WERI-Rb-1 (cell line): ENCODE measurements at regions not wholly inside any gene's neighbourhood (a gene's known extent, or its start where the extent isn't known, plus 50 kb on each side); places are given as distances from the start of the nearest gene placed in this dataset.
"Not testable (repeated sequence)": the region's sequence is repeated elsewhere in the genome, so short reads cannot be mapped to it uniquely, and the experiment has no call there.

ENCODE experiments used
- DNase-seq: peaks from one replicate; pipeline ENCODE4 v3.0.0-alpha.2; 2020
- H3K27ac ChIP-seq: fragments of 250-450 bp; sonication (Bioruptor Pico); 2 replicates; pipeline ENCODE4 v1.5.1; 2020; ENCODE audit warnings: mild to moderate bottlenecking, moderate library complexity
- H3K27me3 ChIP-seq: fragments of 250-450 bp; sonication (Bioruptor Pico); 2 replicates; pipeline ENCODE4 v1.5.1; 2021; ENCODE audit warnings: mild to moderate bottlenecking, low read depth, moderate library complexity; ENCODE audit not compliant: insufficient read depth, severe bottlenecking
- H3K36me3 ChIP-seq: fragments of 250-450 bp; sonication (Bioruptor Pico); 2 replicates; pipeline ENCODE4 v1.5.1; 2020; ENCODE audit warnings: mild to moderate bottlenecking, moderate library complexity
- H3K4me3 ChIP-seq: 2 replicates; pipeline ENCODE4 v1.5.1; 2011; ENCODE audit warnings: low read depth, mild to moderate bottlenecking, control low read depth, low read length
- H3K9me3 ChIP-seq: fragments of 250-450 bp; sonication (Bioruptor Pico); 2 replicates; pipeline ENCODE4 v1.5.1; 2021; ENCODE audit warnings: mild to moderate bottlenecking, moderate library complexity; ENCODE audit not compliant: severe bottlenecking
- TF ChIP-seq, protein P1 (sequence below): IDR thresholded peaks from 2 replicates; pipeline ENCODE4 v1.5.1; 2011; ENCODE audit warnings: low read depth, mild to moderate bottlenecking, control low read depth, inconsistent platforms, low read length

GRCh38 chr2:88933980-88934379, 242.5 kb downstream of the RPIA start:
- TF ChIP-seq, protein P1, sequence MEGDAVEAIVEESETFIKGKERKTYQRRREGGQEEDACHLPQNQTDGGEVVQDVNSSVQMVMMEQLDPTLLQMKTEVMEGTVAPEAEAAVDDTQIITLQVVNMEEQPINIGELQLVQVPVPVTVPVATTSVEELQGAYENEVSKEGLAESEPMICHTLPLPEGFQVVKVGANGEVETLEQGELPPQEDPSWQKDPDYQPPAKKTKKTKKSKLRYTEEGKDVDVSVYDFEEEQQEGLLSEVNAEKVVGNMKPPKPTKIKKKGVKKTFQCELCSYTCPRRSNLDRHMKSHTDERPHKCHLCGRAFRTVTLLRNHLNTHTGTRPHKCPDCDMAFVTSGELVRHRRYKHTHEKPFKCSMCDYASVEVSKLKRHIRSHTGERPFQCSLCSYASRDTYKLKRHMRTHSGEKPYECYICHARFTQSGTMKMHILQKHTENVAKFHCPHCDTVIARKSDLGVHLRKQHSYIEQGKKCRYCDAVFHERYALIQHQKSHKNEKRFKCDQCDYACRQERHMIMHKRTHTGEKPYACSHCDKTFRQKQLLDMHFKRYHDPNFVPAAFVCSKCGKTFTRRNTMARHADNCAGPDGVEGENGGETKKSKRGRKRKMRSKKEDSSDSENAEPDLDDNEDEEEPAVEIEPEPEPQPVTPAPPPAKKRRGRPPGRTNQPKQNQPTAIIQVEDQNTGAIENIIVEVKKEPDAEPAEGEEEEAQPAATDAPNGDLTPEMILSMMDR: no peak
- H3K27ac ChIP-seq: no peak overlapping the region
- DNase-seq: no peak
- peaks cover 71% of the 10 kb centered on the region for H3K27me3 ChIP-seq
- no peak overlapping the region for H3K4me3 ChIP-seq
- no peaks in the 10 kb centered on the region for H3K36me3 ChIP-seq
- H3K9me3 ChIP-seq: no peaks in the 10 kb centered on the region

GRCh38 chr2:88941178-88941577, 249.7 kb downstream of the RPIA start:
- H3K27me3 ChIP-seq: peaks cover 27% of the 10 kb centered on the region
- TF ChIP-seq, protein P1: peak; percentile 49
- DNase-seq: peak; percentile 24
- H3K27ac ChIP-seq, H3K36me3 ChIP-seq, H3K9me3 ChIP-seq, H3K4me3 ChIP-seq: not testable (repeated sequence)

GRCh38 chr2:88942798-88943197, 251.3 kb downstream of the RPIA start:
- no peak for DNase-seq
- H3K9me3 ChIP-seq: no peaks in the 10 kb centered on the region
- H3K36me3 ChIP-seq: no peaks in the 10 kb centered on the region
- H3K27me3 ChIP-seq: peaks cover 14% of the 10 kb centered on the region
- no peak overlapping the region for H3K27ac ChIP-seq
- no peak overlapping the region for H3K4me3 ChIP-seq
- TF ChIP-seq, protein P1: no peak

DNA sequence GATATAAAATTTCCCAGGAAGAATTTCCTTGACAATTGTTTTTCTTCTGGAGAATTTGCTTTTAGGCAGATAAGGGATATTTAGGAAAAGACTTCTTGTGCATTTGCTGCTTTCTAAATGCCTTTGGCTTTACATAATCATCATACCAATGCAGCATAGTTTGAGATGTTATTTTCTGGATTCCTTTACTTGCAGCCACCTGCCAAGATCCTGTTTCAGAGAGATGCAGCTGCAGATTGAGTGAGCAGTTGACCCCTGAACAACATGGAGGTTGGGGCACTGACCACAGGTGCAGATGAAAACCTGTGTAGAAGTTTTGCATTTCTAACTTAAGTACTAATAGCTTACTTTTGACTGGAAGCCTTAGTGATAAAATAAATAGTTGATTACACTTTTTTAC, 257.9 kb downstream of the RPIA start:
- peaks cover 44% of the 10 kb centered on the region for H3K27me3 ChIP-seq
- no peaks in the 10 kb centered on the region for H3K36me3 ChIP-seq
- H3K9me3 ChIP-seq: no peaks in the 10 kb centered on the region
- TF ChIP-seq, protein P1: no peak
- H3K27ac ChIP-seq: no peak overlapping the region
- no peak for DNase-seq
- no peak overlapping the region for H3K4me3 ChIP-seq

GRCh38 chr2:88950010-88950409, 258.5 kb downstream of the RPIA start:
- TF ChIP-seq, protein P1: peak; percentile 44
- no peak overlapping the region for H3K27ac ChIP-seq
- H3K9me3 ChIP-seq: no peaks in the 10 kb centered on the region
- DNase-seq: no peak
- no peaks in the 10 kb centered on the region for H3K36me3 ChIP-seq
- peaks cover 50% of the 10 kb centered on the region for H3K27me3 ChIP-seq
- no peak overlapping the region for H3K4me3 ChIP-seq

GRCh38 chr2:88955607-88956006, 264.1 kb downstream of the RPIA start:
- Histone ChIP-seq H3K27me3 (peaks cover 60% of the 10 kb centered on the region), H3K9me3 (no peaks in the 10 kb centered on the region), H3K36me3 (no peaks in the 10 kb centered on the region), H3K4me3 (no peak overlapping the region), H3K27ac (no peak overlapping the region)
- DNase-seq: no peak
- TF ChIP-seq, protein P1: no peak
